Activated CD8-positive, alpha-beta memory T cell treated with anti-CD3 and anti-CD28 coated beads, Interleukin-2, amount 10 ng/mL, durations not matched to agents 7 days and 5 days (primary cell): ENCODE measurements at regions not wholly inside any gene's neighbourhood (a gene's known extent, or its start where the extent isn't known, plus 50 kb on each side); places are given as distances from the start of the nearest gene placed in this dataset.

Source experiments
- ATAC-seq: fragments of 150-1000 bp; cut with Tn5 transposase; one replicate; pipeline ENCODE4 v1.10.0; 2021; ENCODE audit warnings: moderate library complexity
- CTCF ChIA-PET: fragments of 350-600 bp; sonication (Branson Sonifier 250); formaldehyde crosslinking; loops from one replicate; lab custom pipeline; 2021; ENCODE audit warnings: antibody characterized with exemption; lab: Charles Lee
- DNase-seq: peaks from one replicate; pipeline ENCODE4 v3.0.0-alpha.2; 2020
- H3K27ac Mint-ChIP-seq: one replicate; pipeline ENCODE4 v1.8.0; 2021; ENCODE audit warnings: mild to moderate bottlenecking, mixed read lengths
- H3K27me3 Mint-ChIP-seq: one replicate; pipeline ENCODE4 v1.8.0; 2021; ENCODE audit warnings: mixed read lengths
- H3K36me3 Mint-ChIP-seq: one replicate; pipeline ENCODE4 v1.8.0; 2021; ENCODE audit warnings: mild to moderate bottlenecking, mixed read lengths
- H3K4me1 Mint-ChIP-seq: one replicate; pipeline ENCODE4 v1.8.0; 2021; ENCODE audit warnings: mixed read lengths
- H3K4me3 Mint-ChIP-seq: one replicate; pipeline ENCODE4 v1.8.0; 2021; ENCODE audit warnings: mild to moderate bottlenecking, moderate library complexity, mixed read lengths
- H3K9me3 Mint-ChIP-seq: one replicate; pipeline ENCODE4 v1.8.0; 2022; ENCODE audit warnings: low read depth, mixed read lengths

DNA sequence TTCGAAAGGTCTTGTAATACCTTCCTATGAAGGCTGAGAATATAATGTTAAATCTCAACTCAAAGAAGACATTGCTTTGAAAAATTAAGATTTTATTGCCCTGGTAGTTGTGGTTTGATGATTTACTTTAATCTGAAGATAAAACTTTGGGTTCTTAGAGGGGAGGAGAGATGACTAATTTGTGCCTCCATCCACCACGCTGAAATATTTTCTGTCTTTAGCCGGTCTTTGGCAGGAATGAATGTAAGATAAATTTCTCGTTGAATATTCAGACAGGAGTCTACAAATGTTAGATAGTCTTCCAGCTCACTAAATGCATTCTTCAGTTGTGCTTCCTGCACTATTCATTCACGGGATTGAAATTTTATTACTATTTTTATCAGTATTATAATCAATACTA, 844.3 kb upstream of the NR2F2 start:
- ATAC-seq (no peak), DNase-seq (no peak)
- Mint-ChIP-seq H3K4me3 (no peak overlapping the region), H3K27ac (no peak overlapping the region), H3K27me3 (peaks cover 4% of the 10 kb centered on the region), H3K9me3 (peaks cover 9% of the 10 kb centered on the region), H3K36me3 (no peaks in the 10 kb centered on the region), H3K4me1 (peaks cover 2% of the 10 kb centered on the region)
- CTCF ChIA-PET = no interaction called here

DNA sequence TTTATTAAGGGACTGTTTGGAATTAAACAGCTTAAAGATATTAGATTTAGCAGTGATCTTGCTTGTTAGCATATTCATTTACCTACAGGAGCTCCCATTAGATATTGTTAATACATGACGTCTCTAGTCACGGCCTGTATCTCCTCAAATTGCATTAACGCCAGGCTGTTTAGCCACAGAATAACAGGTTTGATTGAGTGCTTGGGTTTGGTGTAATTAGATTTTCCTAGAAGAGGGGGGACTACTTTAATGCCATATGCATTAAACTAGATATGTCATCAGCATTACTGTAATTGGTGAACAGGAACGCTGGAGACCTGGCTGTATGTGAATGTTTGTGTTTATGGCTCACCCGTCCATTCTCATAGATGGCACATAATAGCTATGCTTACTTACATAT, 841.4 kb upstream of the NR2F2 start:
- no peaks in the 10 kb centered on the region for H3K27me3 Mint-ChIP-seq
- ATAC-seq = no peak
- DNase-seq = no peak
- no peaks in the 10 kb centered on the region for H3K36me3 Mint-ChIP-seq
- no peak overlapping the region for H3K4me3 Mint-ChIP-seq
- peaks cover 7% of the 10 kb centered on the region for H3K9me3 Mint-ChIP-seq
- peaks cover 2% of the 10 kb centered on the region for H3K4me1 Mint-ChIP-seq
- CTCF ChIA-PET = no interaction called here
- no peak overlapping the region for H3K27ac Mint-ChIP-seq

GRCh38 chr15:95492388-95493070, 838.0 kb upstream of the NR2F2 start:
- Mint-ChIP-seq H3K9me3 (no peaks in the 10 kb centered on the region), H3K4me1 (no peaks in the 10 kb centered on the region), H3K36me3 (no peaks in the 10 kb centered on the region), H3K4me3 (no peak overlapping the region), H3K27ac (no peak overlapping the region), H3K27me3 (peaks cover 5% of the 10 kb centered on the region)
- DNase-seq (no peak), ATAC-seq (no peak)
- CTCF ChIA-PET = no interaction called here

DNA sequence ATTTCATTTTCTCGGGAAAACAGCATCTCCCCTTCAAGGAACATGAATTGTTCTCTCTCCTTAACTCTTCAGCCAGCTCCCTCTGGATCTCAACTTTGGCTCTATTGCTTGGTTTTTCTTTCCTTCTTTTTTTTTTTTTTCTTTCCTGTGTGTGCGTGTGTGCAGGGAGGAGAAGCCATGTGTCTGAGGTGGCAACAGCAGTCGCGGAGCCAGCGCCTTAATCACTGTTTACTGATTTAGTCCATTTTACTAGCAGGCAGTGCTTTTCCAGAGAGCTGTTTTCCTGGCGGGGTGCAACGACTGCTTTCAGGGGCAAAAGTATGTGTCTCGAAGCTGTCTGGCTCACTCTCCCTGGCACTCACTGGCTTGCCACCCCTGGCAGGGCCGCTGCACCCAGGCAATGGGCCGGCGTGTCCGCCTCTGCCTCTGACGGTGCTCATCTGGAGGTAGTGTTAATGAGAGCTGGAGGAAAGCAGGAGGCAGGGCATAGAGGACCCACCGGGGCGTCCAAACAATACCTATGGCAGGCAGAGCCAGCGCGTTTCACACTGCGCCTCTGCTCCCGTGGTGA, 835.4 kb upstream of the NR2F2 start:
- DNase-seq (no peak), ATAC-seq (no peak)
- Mint-ChIP-seq H3K4me3 (no peak overlapping the region), H3K27ac (no peak overlapping the region), H3K36me3 (no peaks in the 10 kb centered on the region), H3K4me1 (peaks cover 2% of the 10 kb centered on the region), H3K27me3 (peaks cover 5% of the 10 kb centered on the region), H3K9me3 (no peaks in the 10 kb centered on the region)
- CTCF ChIA-PET = no interaction called here

GRCh38 chr15:95497634-95498033, 832.9 kb upstream of the NR2F2 start:
- Mint-ChIP-seq H3K27me3 (peaks cover 5% of the 10 kb centered on the region), H3K4me3 (no peak overlapping the region), H3K27ac (no peak overlapping the region), H3K36me3 (no peaks in the 10 kb centered on the region), H3K9me3 (peaks cover 2% of the 10 kb centered on the region), H3K4me1 (peaks cover 2% of the 10 kb centered on the region)
- ATAC-seq (no peak), DNase-seq (no peak)
- CTCF ChIA-PET = no interaction called here

DNA sequence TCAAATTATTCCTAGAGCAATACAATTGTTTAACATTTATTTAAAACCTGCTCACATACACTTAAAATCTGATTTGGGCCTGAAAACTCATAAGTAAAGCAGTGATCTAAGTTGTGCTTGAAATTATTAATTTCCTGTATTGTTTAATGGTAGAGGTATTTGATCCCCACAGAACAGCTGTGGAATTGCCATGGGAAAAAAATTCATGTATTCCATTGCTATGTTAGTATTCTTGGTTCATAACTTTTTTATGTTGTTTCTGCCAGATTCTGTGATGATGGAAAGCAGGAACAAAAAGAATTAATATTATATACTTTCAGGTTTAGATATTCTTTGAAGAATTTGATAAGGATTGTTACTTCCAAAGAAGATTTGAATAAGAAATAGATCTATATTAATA, 831.5 kb upstream of the NR2F2 start:
- Mint-ChIP-seq H3K27me3 (peaks cover 5% of the 10 kb centered on the region), H3K4me3 (no peak overlapping the region), H3K4me1 (peaks cover 5% of the 10 kb centered on the region), H3K27ac (no peak overlapping the region), H3K36me3 (no peaks in the 10 kb centered on the region), H3K9me3 (peaks cover 2% of the 10 kb centered on the region)
- CTCF ChIA-PET = no interaction called here
- no peak for ATAC-seq
- no peak for DNase-seq

- H3K27me3 Mint-ChIP-seq = peaks cover 5% of the 10 kb centered on the region
- no peak overlapping the region for H3K27ac Mint-ChIP-seq
- no peak overlapping the region for H3K4me3 Mint-ChIP-seq
- CTCF ChIA-PET = no interaction called here
- peaks cover 5% of the 10 kb centered on the region for H3K4me1 Mint-ChIP-seq
- H3K9me3 Mint-ChIP-seq = peaks cover 2% of the 10 kb centered on the region
- ATAC-seq = no peak
- no peak for DNase-seq
- no peaks in the 10 kb centered on the region for H3K36me3 Mint-ChIP-seq
Observed at GRCh38 chr15:95499397-95499796, 831.1 kb upstream of the NR2F2 start.

- H3K27me3 Mint-ChIP-seq = no peaks in the 10 kb centered on the region
- CTCF ChIA-PET = no interaction called here
- no peak overlapping the region for H3K4me3 Mint-ChIP-seq
- H3K27ac Mint-ChIP-seq = no peak overlapping the region
- ATAC-seq (no peak), DNase-seq (no peak)
- H3K36me3 Mint-ChIP-seq = no peaks in the 10 kb centered on the region
- peaks cover 5% of the 10 kb centered on the region for H3K4me1 Mint-ChIP-seq
- peaks cover 2% of the 10 kb centered on the region for H3K9me3 Mint-ChIP-seq
Observed at GRCh38 chr15:95501865-95502264, 828.6 kb upstream of the NR2F2 start.

DNA sequence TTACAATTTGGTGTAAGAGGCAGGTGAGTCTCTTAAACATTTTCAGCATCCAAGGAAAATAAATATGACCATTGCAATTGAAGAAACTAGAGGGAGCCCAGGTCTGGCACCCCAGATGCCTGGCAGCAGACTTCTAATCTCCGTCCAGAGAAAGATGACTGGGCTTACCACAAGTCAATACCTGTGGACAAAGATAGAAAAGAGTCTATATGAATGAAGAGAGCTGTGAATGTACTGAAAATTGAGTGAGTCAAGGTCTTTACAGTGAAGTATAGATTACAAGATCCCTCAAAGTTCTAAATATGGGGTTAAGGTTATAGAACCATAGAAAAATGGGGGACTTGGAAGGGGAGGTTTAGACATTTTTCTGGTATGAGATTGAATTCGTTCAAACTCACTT, 827.4 kb upstream of the NR2F2 start:
- peaks cover 5% of the 10 kb centered on the region for H3K4me1 Mint-ChIP-seq
- no peak for ATAC-seq
- no peak overlapping the region for H3K4me3 Mint-ChIP-seq
- no peaks in the 10 kb centered on the region for H3K36me3 Mint-ChIP-seq
- CTCF ChIA-PET = interaction anchor here (0.6 kb wide), 1 partner anchor 243 kb away, joined by 3 read pairs; no protein-coding TSS in a partner anchor
- no peak overlapping the region for H3K27ac Mint-ChIP-seq
- peaks cover 2% of the 10 kb centered on the region for H3K9me3 Mint-ChIP-seq
- DNase-seq = no peak
- no peaks in the 10 kb centered on the region for H3K27me3 Mint-ChIP-seq

- no peaks in the 10 kb centered on the region for H3K36me3 Mint-ChIP-seq
- no peaks in the 10 kb centered on the region for H3K27me3 Mint-ChIP-seq
- H3K9me3 Mint-ChIP-seq = peaks cover 2% of the 10 kb centered on the region
- peaks cover 5% of the 10 kb centered on the region for H3K4me1 Mint-ChIP-seq
- no peak overlapping the region for H3K27ac Mint-ChIP-seq
- no peak overlapping the region for H3K4me3 Mint-ChIP-seq
- CTCF ChIA-PET = interaction anchor here (0.6 kb wide), 1 partner anchor 244 kb away, joined by 3 read pairs; no protein-coding TSS in a partner anchor
- ATAC-seq (no peak), DNase-seq (no peak)
Observed at GRCh38 chr15:95503640-95504225, 826.8 kb upstream of the NR2F2 start.

GRCh38 chr15:95511671-95512070, 818.8 kb upstream of the NR2F2 start:
- Mint-ChIP-seq H3K4me1 (no peaks in the 10 kb centered on the region), H3K4me3 (no peak overlapping the region), H3K36me3 (no peaks in the 10 kb centered on the region), H3K27me3 (no peaks in the 10 kb centered on the region), H3K27ac (no peak overlapping the region), H3K9me3 (peaks cover 5% of the 10 kb centered on the region)
- DNase-seq (no peak), ATAC-seq (no peak)
- CTCF ChIA-PET = no interaction called here

DNA sequence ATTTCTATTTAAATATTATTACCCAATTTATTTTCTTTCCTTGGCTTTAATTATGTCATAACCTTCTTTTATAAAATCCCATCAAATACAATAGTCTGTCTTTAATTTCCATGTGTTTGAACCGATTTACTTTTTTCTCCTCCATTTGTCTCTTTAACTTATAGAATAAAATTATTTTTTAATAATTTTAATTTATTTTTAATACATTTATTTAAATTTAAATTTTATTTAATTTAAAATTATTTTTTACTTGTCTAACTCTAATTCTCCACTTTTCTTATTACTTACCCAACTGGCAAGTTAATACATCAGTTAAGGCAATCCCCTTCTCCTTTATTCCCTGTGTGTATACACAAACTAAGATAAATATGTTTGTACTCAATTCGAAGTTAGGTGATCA, 817.6 kb upstream of the NR2F2 start:
- Mint-ChIP-seq H3K27me3 (no peaks in the 10 kb centered on the region), H3K36me3 (no peaks in the 10 kb centered on the region), H3K4me1 (no peaks in the 10 kb centered on the region), H3K4me3 (no peak overlapping the region), H3K9me3 (peaks cover 5% of the 10 kb centered on the region), H3K27ac (no peak overlapping the region)
- CTCF ChIA-PET = no interaction called here
- no peak for ATAC-seq
- DNase-seq = no peak

- no peak overlapping the region for H3K27ac Mint-ChIP-seq
- H3K4me3 Mint-ChIP-seq = no peak overlapping the region
- CTCF ChIA-PET = no interaction called here
- no peaks in the 10 kb centered on the region for H3K9me3 Mint-ChIP-seq
- DNase-seq = no peak
- H3K36me3 Mint-ChIP-seq = no peaks in the 10 kb centered on the region
- no peaks in the 10 kb centered on the region for H3K4me1 Mint-ChIP-seq
- no peaks in the 10 kb centered on the region for H3K27me3 Mint-ChIP-seq
- ATAC-seq = no peak
Observed at GRCh38 chr15:95519887-95520286, 810.6 kb upstream of the NR2F2 start.

DNA sequence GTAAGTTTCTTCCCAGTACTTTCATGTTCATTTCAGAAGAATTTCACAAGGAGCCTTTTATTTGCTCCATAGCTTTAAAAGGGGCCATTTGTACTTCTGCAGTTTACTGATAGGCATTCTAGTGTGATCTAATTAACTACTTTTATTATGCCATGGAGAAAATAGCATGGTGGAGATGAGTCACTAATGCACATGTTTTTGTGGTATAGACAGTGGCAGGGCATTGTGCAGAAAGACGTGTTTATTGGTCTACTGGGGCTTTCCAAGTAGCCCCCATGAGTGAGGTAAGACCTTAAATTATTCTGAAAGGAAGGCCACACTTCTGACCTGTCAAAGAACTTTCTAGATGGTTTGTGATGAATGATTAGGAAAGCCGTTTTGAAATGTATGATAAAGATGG, 810.0 kb upstream of the NR2F2 start:
- Mint-ChIP-seq H3K4me1 (no peaks in the 10 kb centered on the region), H3K4me3 (no peak overlapping the region), H3K9me3 (no peaks in the 10 kb centered on the region), H3K36me3 (no peaks in the 10 kb centered on the region), H3K27me3 (no peaks in the 10 kb centered on the region), H3K27ac (no peak overlapping the region)
- DNase-seq = no peak
- CTCF ChIA-PET = no interaction called here
- ATAC-seq = no peak
